Panc1 (cell line): ENCODE measurements at regions not wholly inside any gene's neighbourhood (a gene's known extent, or its start where the extent isn't known, plus 50 kb on each side); places are given as distances from the start of the nearest gene placed in this dataset.

Source experiments
- ATAC-seq: fragments of 200-7000 bp; cut with Tn5 transposase; 2 replicates; pipeline ENCODE4 v1.9.1; 2020; ENCODE audit warnings: mild to moderate bottlenecking, moderate library complexity
- BruUV-seq: library from RNA; stranded (reverse); fragments of 400-500 nt; replicated peaks from 2 replicates; lab custom pipeline; 2021; lab: Mats Ljungman, UMichigan
- CTCF ChIA-PET: fragments of 300-600 bp; sonication (Branson Sonifier 250); formaldehyde crosslinking; loops from one replicate; lab custom pipeline; 2022; ENCODE audit warnings: antibody characterized with exemption; lab: Charles Lee
- POLR2A ChIA-PET: fragments of 300-600 bp; sonication (Branson Sonifier 250); formaldehyde crosslinking; loops from one replicate; lab custom pipeline; 2022; ENCODE audit warnings: antibody characterized with exemption; lab: Charles Lee
- DNase-seq: peaks from one replicate; pipeline ENCODE4 v3.0.0-alpha.2; 2010; ENCODE audit warnings: low read depth, low spot score
- H3K27ac ChIP-seq: 2 replicates; pipeline ENCODE4 v1.5.1; 2011; ENCODE audit warnings: mild to moderate bottlenecking, low read length, inconsistent platforms
- H3K27me3 ChIP-seq: fragments of 200-500 bp; sonication (Bioruptor generic); 2 replicates; pipeline ENCODE4 v1.6.0; 2014; ENCODE audit warnings: low read length, inconsistent platforms; ENCODE audit not compliant: control insufficient read depth, insufficient read depth
- H3K36me3 ChIP-seq: fragments of 200-500 bp; sonication (Bioruptor generic); 2 replicates; pipeline ENCODE4 v1.5.1; 2014; ENCODE audit warnings: inconsistent platforms, mild to moderate bottlenecking, low read length, moderate library complexity; ENCODE audit not compliant: control insufficient read depth, insufficient read depth
- H3K4me1 ChIP-seq: 2 replicates; pipeline ENCODE4 v1.5.1; 2011; ENCODE audit warnings: inconsistent platforms, mild to moderate bottlenecking, low read length, moderate library complexity; ENCODE audit not compliant: control insufficient read depth, insufficient read depth
- H3K4me3 ChIP-seq, 2 experiments: 2 replicates each; pipeline ENCODE4 v1.5.1; 2011 to 2012; ENCODE audit warnings: low read depth in 2 of 2, low read length in 2 of 2, mild to moderate bottlenecking in 2 of 2, inconsistent platforms in 1 of 2, moderate library complexity in 1 of 2
- H3K9me3 ChIP-seq: fragments of 200-500 bp; sonication (Bioruptor generic); 2 replicates; pipeline ENCODE4 v1.5.1; 2014; ENCODE audit warnings: low read depth, mild to moderate bottlenecking, inconsistent platforms, low read length, moderate library complexity; ENCODE audit not compliant: control insufficient read depth, insufficient read depth
- CTCF ChIP-seq: fragments of 450-650 bp; IDR thresholded peaks from 2 replicates; pipeline ENCODE4 v1.5.1; 2017; ENCODE audit warnings: mild to moderate bottlenecking
- POLR2AphosphoS5 ChIP-seq: IDR thresholded peaks from 2 replicates; pipeline ENCODE4 v1.6.1; 2012; ENCODE audit warnings: mild to moderate bottlenecking, low read depth, low read length, moderate library complexity
- REST ChIP-seq, 2 experiments: IDR thresholded peaks; 2 replicates each; pipeline ENCODE4 v1.6.1; 2011 to 2012; ENCODE audit warnings: low read depth in 2 of 2, control low read depth in 1 of 2, low read length in 1 of 2, mild to moderate bottlenecking in 1 of 2, moderate library complexity in 1 of 2; ENCODE audit not compliant: insufficient read depth in 1 of 2
- SIN3A ChIP-seq: IDR thresholded peaks from 2 replicates; pipeline ENCODE4 v1.6.1; 2012; ENCODE audit warnings: low read depth, mild to moderate bottlenecking, low read length, moderate library complexity, borderline replicate concordance; ENCODE audit not compliant: insufficient read depth
- TCF7L2 ChIP-seq: IDR thresholded peaks from 2 replicates; pipeline ENCODE4 v1.6.1; 2011; ENCODE audit warnings: mild to moderate bottlenecking, low read depth, low read length, inconsistent platforms
- in situ Hi-C: cut with HindIII; loops from 2 replicates; pipeline ENCODE4 v1.10.0; 2016; ENCODE audit warnings: low sequenced_read_pairs, low pct_unique_long_range_greater_than_20kb
- intact Hi-C: fragments of 100-400 bp; cut with micrococcal nuclease; formaldehyde crosslinking; loops from one replicate; pipeline ENCODE4 v1.10.0; 2022; ENCODE audit not compliant: unreplicated experiment

GRCh38 chr5:120255214-120255613, 208.9 kb upstream of the PRR16 start:
- Histone ChIP-seq H3K4me1 (no peaks in the 10 kb centered on the region), H3K27me3 (no peaks in the 10 kb centered on the region), H3K36me3 (no peaks in the 10 kb centered on the region), H3K27ac (no peak overlapping the region), H3K4me3 (no peak overlapping the region), H3K9me3 (no peaks in the 10 kb centered on the region)
- ATAC-seq, result no peak
- TF ChIP-seq REST (IDR thresholded peaks at IDR 0.05; ENCODE audit: insufficient read depth in 1 of 2, low read depth in 2 of 2, low read length in 1 of 2), result no peak
- no peak for TF ChIP-seq SIN3A
- no peak for TF ChIP-seq POLR2AphosphoS5
- TF ChIP-seq CTCF, result no peak
- no peak for TF ChIP-seq TCF7L2
- intact Hi-C loops (no loop called here), in situ Hi-C loops (no loop called here)
- ChIA-PET CTCF (interaction anchor here (0.5 kb wide), 1 partner anchor 94 kb away, joined by 5 read pairs; no protein-coding TSS in a partner anchor), POLR2A (no interaction called here)
- BruUV-seq, result no TSS peak
- no peak for DNase-seq

GRCh38 chr5:120256376-120256775, 207.7 kb upstream of the PRR16 start:
- Histone ChIP-seq H3K27me3 (no peaks in the 10 kb centered on the region), H3K4me1 (no peaks in the 10 kb centered on the region), H3K27ac (no peak overlapping the region), H3K9me3 (no peaks in the 10 kb centered on the region), H3K4me3 (no peak overlapping the region), H3K36me3 (no peaks in the 10 kb centered on the region)
- in situ Hi-C loops (no loop called here), intact Hi-C loops (no loop called here)
- no TSS peak for BruUV-seq
- ChIA-PET CTCF (no interaction called here), POLR2A (no interaction called here)
- no peak for DNase-seq
- ATAC-seq, result no peak
- TF ChIP-seq SIN3A (no peak), REST (IDR thresholded peaks at IDR 0.05; ENCODE audit: insufficient read depth in 1 of 2, low read depth in 2 of 2, low read length in 1 of 2) (no peak), TCF7L2 (no peak), POLR2AphosphoS5 (no peak), CTCF (no peak)
